ENCODE measurements at regions not wholly inside any gene's neighbourhood (a gene's known extent, or its start where the extent isn't known, plus 50 kb on each side); places are given as distances from the start of the nearest gene placed in this dataset.

DNA sequence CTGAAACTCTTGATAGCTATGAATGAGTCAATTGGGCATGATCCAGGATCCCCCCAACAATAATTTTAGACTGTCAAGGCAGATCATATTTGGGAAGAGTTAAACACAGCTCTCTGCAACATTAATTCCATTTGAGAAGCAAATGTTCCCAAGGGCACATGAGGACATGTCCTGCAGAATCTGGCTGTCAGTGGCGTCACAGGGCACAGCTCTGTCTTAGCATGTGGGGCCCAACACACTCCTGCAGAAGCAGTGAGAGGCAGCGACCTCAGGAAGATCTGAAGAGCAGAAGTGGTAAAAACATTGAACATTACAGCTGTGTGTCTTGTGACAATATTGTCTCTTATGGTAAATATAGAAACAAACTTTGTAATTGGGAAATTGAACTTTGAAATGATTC lies 197.1 kb upstream of the PBX1 start:
- Histone ChIP-seq H2AFZ (ENCODE audit: low read depth, low read length) (no peak overlapping the region), H3K79me2 (ENCODE audit: low read length) (no peaks in the 10 kb centered on the region), H3K4me3 (ENCODE audit: low read length) (no peak overlapping the region), H3K9me3 (ENCODE audit: insufficient read depth, low read length) (no peaks in the 10 kb centered on the region), H3K36me3 (replicated peaks; ENCODE audit: low read depth, low read length) (no peaks in the 10 kb centered on the region), H3K9ac (ENCODE audit: low read length) (no peak overlapping the region), H3K4me2 (ENCODE audit: low read length) (no peak overlapping the region), H4K20me1 (ENCODE audit: insufficient read depth, low read length) (no peaks in the 10 kb centered on the region), H3K27ac (ENCODE audit: low read length) (no peak overlapping the region), H3K27me3 (ENCODE audit: low read depth, low read length) (no peaks in the 10 kb centered on the region), H3K4me1 (ENCODE audit: low read length) (no peaks in the 10 kb centered on the region)
- TF ChIP-seq EZH2phosphoT487 (IDR thresholded peaks at IDR 0.05; ENCODE audit: low read depth): no peak
- TF ChIP-seq, protein P1, sequence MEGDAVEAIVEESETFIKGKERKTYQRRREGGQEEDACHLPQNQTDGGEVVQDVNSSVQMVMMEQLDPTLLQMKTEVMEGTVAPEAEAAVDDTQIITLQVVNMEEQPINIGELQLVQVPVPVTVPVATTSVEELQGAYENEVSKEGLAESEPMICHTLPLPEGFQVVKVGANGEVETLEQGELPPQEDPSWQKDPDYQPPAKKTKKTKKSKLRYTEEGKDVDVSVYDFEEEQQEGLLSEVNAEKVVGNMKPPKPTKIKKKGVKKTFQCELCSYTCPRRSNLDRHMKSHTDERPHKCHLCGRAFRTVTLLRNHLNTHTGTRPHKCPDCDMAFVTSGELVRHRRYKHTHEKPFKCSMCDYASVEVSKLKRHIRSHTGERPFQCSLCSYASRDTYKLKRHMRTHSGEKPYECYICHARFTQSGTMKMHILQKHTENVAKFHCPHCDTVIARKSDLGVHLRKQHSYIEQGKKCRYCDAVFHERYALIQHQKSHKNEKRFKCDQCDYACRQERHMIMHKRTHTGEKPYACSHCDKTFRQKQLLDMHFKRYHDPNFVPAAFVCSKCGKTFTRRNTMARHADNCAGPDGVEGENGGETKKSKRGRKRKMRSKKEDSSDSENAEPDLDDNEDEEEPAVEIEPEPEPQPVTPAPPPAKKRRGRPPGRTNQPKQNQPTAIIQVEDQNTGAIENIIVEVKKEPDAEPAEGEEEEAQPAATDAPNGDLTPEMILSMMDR (IDR thresholded peaks at IDR 0.05; ENCODE audit: low read depth, low read length): no peak

- no peaks in the 10 kb centered on the region for H3K36me3 ChIP-seq (replicated peaks; ENCODE audit: low read depth, low read length)
- no peaks in the 10 kb centered on the region for H3K9me3 ChIP-seq (ENCODE audit: insufficient read depth, low read length)
- H3K4me3 ChIP-seq (ENCODE audit: low read length): no peak overlapping the region
- H3K4me1 ChIP-seq (ENCODE audit: low read length): no peaks in the 10 kb centered on the region
- no peaks in the 10 kb centered on the region for H4K20me1 ChIP-seq (ENCODE audit: insufficient read depth, low read length)
- no peak overlapping the region for H3K4me2 ChIP-seq (ENCODE audit: low read length)
- H3K27me3 ChIP-seq (ENCODE audit: low read depth, low read length): no peaks in the 10 kb centered on the region
- TF ChIP-seq EZH2phosphoT487 (IDR thresholded peaks at IDR 0.05; ENCODE audit: low read depth): no peak
- TF ChIP-seq, protein P1 (IDR thresholded peaks at IDR 0.05; ENCODE audit: low read depth, low read length): no peak
- no peak overlapping the region for H3K27ac ChIP-seq (ENCODE audit: low read length)
- no peak overlapping the region for H3K9ac ChIP-seq (ENCODE audit: low read length)
- no peak overlapping the region for H2AFZ ChIP-seq (ENCODE audit: low read depth, low read length)
- H3K79me2 ChIP-seq (ENCODE audit: low read length): no peaks in the 10 kb centered on the region
Observed at GRCh38 chr1:164363980-164364379, 195.0 kb upstream of the PBX1 start.

DNA sequence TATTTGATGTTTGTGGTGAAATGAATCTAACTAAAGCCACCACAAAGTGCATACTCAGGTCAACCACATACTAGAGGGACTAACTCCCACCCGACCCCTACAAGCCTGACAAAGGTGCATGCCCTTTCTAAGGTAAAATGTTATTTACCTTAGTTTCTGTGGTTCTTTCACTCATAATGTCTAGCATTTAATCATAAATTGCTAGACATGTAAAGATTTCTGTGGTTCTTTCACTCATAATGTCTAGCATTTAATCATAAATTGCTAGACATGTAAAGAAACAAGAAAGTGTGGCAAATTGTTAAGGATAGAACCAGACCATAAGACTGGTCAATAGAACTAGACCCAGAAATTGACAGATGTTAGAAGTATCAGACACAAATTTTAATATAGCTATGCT lies 193.0 kb upstream of the PBX1 start:
- H3K4me2 ChIP-seq (ENCODE audit: low read length): no peak overlapping the region
- H3K4me3 ChIP-seq (ENCODE audit: low read length): no peak overlapping the region
- H3K36me3 ChIP-seq (replicated peaks; ENCODE audit: low read depth, low read length): no peaks in the 10 kb centered on the region
- no peak for TF ChIP-seq EZH2phosphoT487 (IDR thresholded peaks at IDR 0.05; ENCODE audit: low read depth)
- TF ChIP-seq, protein P1 (IDR thresholded peaks at IDR 0.05; ENCODE audit: low read depth, low read length): no peak
- H3K27ac ChIP-seq (ENCODE audit: low read length): no peak overlapping the region
- H3K27me3 ChIP-seq (ENCODE audit: low read depth, low read length): no peaks in the 10 kb centered on the region
- no peaks in the 10 kb centered on the region for H4K20me1 ChIP-seq (ENCODE audit: insufficient read depth, low read length)
- no peak overlapping the region for H3K9ac ChIP-seq (ENCODE audit: low read length)
- no peaks in the 10 kb centered on the region for H3K4me1 ChIP-seq (ENCODE audit: low read length)
- H2AFZ ChIP-seq (ENCODE audit: low read depth, low read length): no peak overlapping the region
- no peaks in the 10 kb centered on the region for H3K79me2 ChIP-seq (ENCODE audit: low read length)
- H3K9me3 ChIP-seq (ENCODE audit: insufficient read depth, low read length): no peaks in the 10 kb centered on the region

GRCh38 chr1:164369698-164370365 lies 189.2 kb upstream of the PBX1 start:
- no peaks in the 10 kb centered on the region for H4K20me1 ChIP-seq (ENCODE audit: insufficient read depth, low read length)
- H3K27me3 ChIP-seq (ENCODE audit: low read depth, low read length): no peaks in the 10 kb centered on the region
- no peaks in the 10 kb centered on the region for H3K4me1 ChIP-seq (ENCODE audit: low read length)
- H3K4me3 ChIP-seq (ENCODE audit: low read length): no peak overlapping the region
- H3K9me3 ChIP-seq (ENCODE audit: insufficient read depth, low read length): no peaks in the 10 kb centered on the region
- no peak overlapping the region for H3K4me2 ChIP-seq (ENCODE audit: low read length)
- no peaks in the 10 kb centered on the region for H3K36me3 ChIP-seq (replicated peaks; ENCODE audit: low read depth, low read length)
- no peak overlapping the region for H2AFZ ChIP-seq (ENCODE audit: low read depth, low read length)
- no peaks in the 10 kb centered on the region for H3K79me2 ChIP-seq (ENCODE audit: low read length)
- no peak overlapping the region for H3K27ac ChIP-seq (ENCODE audit: low read length)
- no peak overlapping the region for H3K9ac ChIP-seq (ENCODE audit: low read length)
- no peak for TF ChIP-seq EZH2phosphoT487 (IDR thresholded peaks at IDR 0.05; ENCODE audit: low read depth)
- TF ChIP-seq, protein P1 (IDR thresholded peaks at IDR 0.05; ENCODE audit: low read depth, low read length): no peak
